GM23338 (cell line): ENCODE measurements at regions not wholly inside any gene's neighbourhood (a gene's known extent, or its start where the extent isn't known, plus 50 kb on each side); places are given as distances from the start of the nearest gene placed in this dataset.

Experiments used
- ATAC-seq: fragments of 200-7000 bp; cut with Tn5 transposase; 3 replicates; pipeline ENCODE4 v1.9.1; 2020
- DNase-seq: peaks from one replicate; pipeline ENCODE4 v3.0.0-alpha.2; 2015; ENCODE audit warnings: low spot score
- H2AFZ ChIP-seq: fragments of 200-600 bp; sonication (generic); 2 replicates; pipeline ENCODE4 v1.8.0; 2016; ENCODE audit warnings: antibody characterized with exemption, mild to moderate bottlenecking, moderate library complexity
- H3F3A ChIP-seq: fragments of 200-600 bp; sonication (generic); replicated peaks from 2 replicates; pipeline ENCODE4 v1.8.0; 2017; ENCODE audit warnings: antibody characterized with exemption, mixed run types, low read depth
- H3K27ac ChIP-seq: fragments of 200-600 bp; sonication (generic); 2 replicates; pipeline ENCODE4 v1.6.1; 2016; ENCODE audit warnings: low read depth
- H3K27me3 ChIP-seq: fragments of 200-600 bp; sonication (generic); 2 replicates; pipeline ENCODE4 v1.8.0; 2016; ENCODE audit warnings: mild to moderate bottlenecking, mixed run types, moderate library complexity; ENCODE audit not compliant: insufficient read depth
- H3K36me3 ChIP-seq: fragments of 200-600 bp; sonication (generic); 2 replicates; pipeline ENCODE4 v1.8.0; 2016; ENCODE audit warnings: mild to moderate bottlenecking; ENCODE audit not compliant: insufficient read depth
- H3K4me1 ChIP-seq: fragments of 200-600 bp; sonication (generic); 2 replicates; pipeline ENCODE4 v1.8.0; 2016; ENCODE audit warnings: mild to moderate bottlenecking, moderate library complexity; ENCODE audit not compliant: insufficient read depth
- H3K4me2 ChIP-seq: fragments of 200-600 bp; sonication (generic); 2 replicates; pipeline ENCODE4 v1.7.1; 2017; ENCODE audit warnings: mixed run types
- H3K4me3 ChIP-seq: fragments of 200-600 bp; sonication (generic); 2 replicates; pipeline ENCODE4 v1.6.1; 2016; ENCODE audit warnings: mixed run types
- H3K79me2 ChIP-seq: fragments of 200-600 bp; sonication (generic); replicated peaks from 2 replicates; pipeline ENCODE4 v1.8.0; 2017; ENCODE audit warnings: mild to moderate bottlenecking; ENCODE audit not compliant: insufficient read depth
- H3K9me2 ChIP-seq: fragments of 200-600 bp; sonication (generic); 2 replicates; pipeline ENCODE4 v1.8.0; 2017; ENCODE audit not compliant: insufficient read depth
- H4K20me1 ChIP-seq: fragments of 200-600 bp; sonication (generic); replicated peaks from 2 replicates; pipeline ENCODE4 v1.8.0; 2017; ENCODE audit warnings: mild to moderate bottlenecking; ENCODE audit not compliant: insufficient read depth
- H3K27ac Mint-ChIP-seq: 2 replicates; pipeline ENCODE4 v1.8.0; 2020; ENCODE audit warnings: inconsistent platforms, mild to moderate bottlenecking, moderate library complexity, mixed read lengths
- H3K27me3 Mint-ChIP-seq: 3 replicates; pipeline ENCODE4 v1.8.0; 2022; ENCODE audit warnings: low read depth, mild to moderate bottlenecking, moderate library complexity, mixed read lengths, inconsistent platforms; ENCODE audit not compliant: insufficient read depth, poor library complexity
- H3K36me3 Mint-ChIP-seq: 3 replicates; pipeline ENCODE4 v1.8.0; 2021; ENCODE audit warnings: low read depth, mild to moderate bottlenecking, inconsistent platforms, moderate library complexity, mixed read lengths
- H3K4me1 Mint-ChIP-seq: 3 replicates; pipeline ENCODE4 v1.8.0; 2020; ENCODE audit warnings: mild to moderate bottlenecking, inconsistent platforms, mixed read lengths
- H3K4me3 Mint-ChIP-seq: 3 replicates; pipeline ENCODE4 v1.8.0; 2021; ENCODE audit warnings: moderate library complexity, mild to moderate bottlenecking, inconsistent platforms, mixed read lengths
- H3K9me3 Mint-ChIP-seq: 3 replicates; pipeline ENCODE4 v1.8.0; 2020; ENCODE audit warnings: moderate library complexity, mild to moderate bottlenecking, inconsistent platforms, mixed read lengths
- CREB1 ChIP-seq: fragments of 250-450 bp; sonication (Bioruptor Pico); IDR thresholded peaks from 2 replicates; pipeline ENCODE4 v1.5.0; 2020; ENCODE audit warnings: low read depth, mild to moderate bottlenecking, moderate library complexity
- EZH2phosphoT487 ChIP-seq: fragments of 200-600 bp; sonication (generic); IDR thresholded peaks from one replicate; pipeline ENCODE4 v1.8.1; 2018; ENCODE audit warnings: antibody characterized with exemption; ENCODE audit not compliant: unreplicated experiment
- POLR2AphosphoS5 ChIP-seq: IDR thresholded peaks from 2 replicates; pipeline ENCODE4 v1.6.1; 2016; ENCODE audit warnings: antibody characterized with exemption, low read depth
- STAT1 ChIP-seq: IDR thresholded peaks from one replicate; pipeline ENCODE4 v1.6.1; 2016; ENCODE audit warnings: antibody characterized with exemption; ENCODE audit not compliant: unreplicated experiment
- ZNF114 ChIP-seq: fragments of 250-450 bp; sonication (Bioruptor Pico); IDR thresholded peaks from 2 replicates; pipeline ENCODE4 v1.5.0; 2020; ENCODE audit warnings: mild to moderate bottlenecking, moderate library complexity
- ZNF331 ChIP-seq: fragments of 250-450 bp; sonication (Bioruptor Pico); IDR thresholded peaks from 2 replicates; pipeline ENCODE4 v1.5.0; 2020; ENCODE audit warnings: low read depth, mild to moderate bottlenecking, moderate library complexity
- TF ChIP-seq, protein P1 (sequence below): IDR thresholded peaks from one replicate; pipeline ENCODE4 v1.6.1; 2018; ENCODE audit warnings: antibody characterized with exemption; ENCODE audit not compliant: unreplicated experiment
- TF ChIP-seq, protein P2 (sequence below), 2 experiments: fragments of 200-600 bp in 1 of 2; sonication (generic) in 1 of 2; conservative IDR thresholded peaks; 2 replicates each; pipeline versions ENCODE4 v1.5.1 to v1.6.1; 2016 to 2017; ENCODE audit warnings: antibody characterized with exemption in 2 of 2, low read depth in 2 of 2, mild to moderate bottlenecking in 2 of 2, moderate library complexity in 1 of 2
- TF ChIP-seq, protein P3 (sequence below): IDR thresholded peaks from 2 replicates; pipeline ENCODE4 v1.6.1; 2016; ENCODE audit warnings: antibody characterized with exemption

DNA sequence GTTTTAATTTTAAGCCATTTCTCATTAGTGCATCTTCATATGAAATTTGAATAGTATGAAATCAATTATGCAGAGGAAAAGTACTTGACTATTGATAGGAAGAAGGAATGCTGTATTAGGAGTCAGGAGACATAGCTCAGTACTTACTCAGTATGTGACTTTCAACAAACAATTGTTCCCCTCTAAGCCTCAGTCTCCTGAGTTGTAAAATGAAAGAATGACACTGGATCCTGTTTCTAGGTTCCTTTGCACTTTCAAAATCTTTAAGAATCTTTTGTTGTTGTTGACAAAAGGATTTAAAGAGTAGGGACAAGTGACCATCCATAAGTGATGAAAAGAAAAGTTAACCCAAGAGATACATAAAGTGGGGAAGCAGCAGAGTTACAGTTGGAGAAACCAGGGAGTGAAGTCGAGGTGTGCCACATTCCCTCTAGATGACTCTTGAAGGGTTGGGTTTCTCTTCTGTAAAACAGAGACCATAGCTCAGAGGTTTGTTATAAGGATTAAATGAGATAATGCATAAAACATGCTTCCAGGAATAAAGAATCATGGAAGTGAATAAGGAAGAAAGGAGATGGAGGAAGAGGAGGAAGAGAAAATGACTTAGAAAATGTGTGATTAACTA lies 105.7 kb upstream of the KCNJ15 start (continued):
- TF ChIP-seq, protein P1, sequence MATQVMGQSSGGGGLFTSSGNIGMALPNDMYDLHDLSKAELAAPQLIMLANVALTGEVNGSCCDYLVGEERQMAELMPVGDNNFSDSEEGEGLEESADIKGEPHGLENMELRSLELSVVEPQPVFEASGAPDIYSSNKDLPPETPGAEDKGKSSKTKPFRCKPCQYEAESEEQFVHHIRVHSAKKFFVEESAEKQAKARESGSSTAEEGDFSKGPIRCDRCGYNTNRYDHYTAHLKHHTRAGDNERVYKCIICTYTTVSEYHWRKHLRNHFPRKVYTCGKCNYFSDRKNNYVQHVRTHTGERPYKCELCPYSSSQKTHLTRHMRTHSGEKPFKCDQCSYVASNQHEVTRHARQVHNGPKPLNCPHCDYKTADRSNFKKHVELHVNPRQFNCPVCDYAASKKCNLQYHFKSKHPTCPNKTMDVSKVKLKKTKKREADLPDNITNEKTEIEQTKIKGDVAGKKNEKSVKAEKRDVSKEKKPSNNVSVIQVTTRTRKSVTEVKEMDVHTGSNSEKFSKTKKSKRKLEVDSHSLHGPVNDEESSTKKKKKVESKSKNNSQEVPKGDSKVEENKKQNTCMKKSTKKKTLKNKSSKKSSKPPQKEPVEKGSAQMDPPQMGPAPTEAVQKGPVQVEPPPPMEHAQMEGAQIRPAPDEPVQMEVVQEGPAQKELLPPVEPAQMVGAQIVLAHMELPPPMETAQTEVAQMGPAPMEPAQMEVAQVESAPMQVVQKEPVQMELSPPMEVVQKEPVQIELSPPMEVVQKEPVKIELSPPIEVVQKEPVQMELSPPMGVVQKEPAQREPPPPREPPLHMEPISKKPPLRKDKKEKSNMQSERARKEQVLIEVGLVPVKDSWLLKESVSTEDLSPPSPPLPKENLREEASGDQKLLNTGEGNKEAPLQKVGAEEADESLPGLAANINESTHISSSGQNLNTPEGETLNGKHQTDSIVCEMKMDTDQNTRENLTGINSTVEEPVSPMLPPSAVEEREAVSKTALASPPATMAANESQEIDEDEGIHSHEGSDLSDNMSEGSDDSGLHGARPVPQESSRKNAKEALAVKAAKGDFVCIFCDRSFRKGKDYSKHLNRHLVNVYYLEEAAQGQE: no peak
- TF ChIP-seq, protein P2, sequence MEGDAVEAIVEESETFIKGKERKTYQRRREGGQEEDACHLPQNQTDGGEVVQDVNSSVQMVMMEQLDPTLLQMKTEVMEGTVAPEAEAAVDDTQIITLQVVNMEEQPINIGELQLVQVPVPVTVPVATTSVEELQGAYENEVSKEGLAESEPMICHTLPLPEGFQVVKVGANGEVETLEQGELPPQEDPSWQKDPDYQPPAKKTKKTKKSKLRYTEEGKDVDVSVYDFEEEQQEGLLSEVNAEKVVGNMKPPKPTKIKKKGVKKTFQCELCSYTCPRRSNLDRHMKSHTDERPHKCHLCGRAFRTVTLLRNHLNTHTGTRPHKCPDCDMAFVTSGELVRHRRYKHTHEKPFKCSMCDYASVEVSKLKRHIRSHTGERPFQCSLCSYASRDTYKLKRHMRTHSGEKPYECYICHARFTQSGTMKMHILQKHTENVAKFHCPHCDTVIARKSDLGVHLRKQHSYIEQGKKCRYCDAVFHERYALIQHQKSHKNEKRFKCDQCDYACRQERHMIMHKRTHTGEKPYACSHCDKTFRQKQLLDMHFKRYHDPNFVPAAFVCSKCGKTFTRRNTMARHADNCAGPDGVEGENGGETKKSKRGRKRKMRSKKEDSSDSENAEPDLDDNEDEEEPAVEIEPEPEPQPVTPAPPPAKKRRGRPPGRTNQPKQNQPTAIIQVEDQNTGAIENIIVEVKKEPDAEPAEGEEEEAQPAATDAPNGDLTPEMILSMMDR (conservative IDR thresholded peaks at IDR 0.05; ENCODE audit: low read depth in 2 of 2): no peak
- TF ChIP-seq POLR2AphosphoS5: no peak

DNA sequence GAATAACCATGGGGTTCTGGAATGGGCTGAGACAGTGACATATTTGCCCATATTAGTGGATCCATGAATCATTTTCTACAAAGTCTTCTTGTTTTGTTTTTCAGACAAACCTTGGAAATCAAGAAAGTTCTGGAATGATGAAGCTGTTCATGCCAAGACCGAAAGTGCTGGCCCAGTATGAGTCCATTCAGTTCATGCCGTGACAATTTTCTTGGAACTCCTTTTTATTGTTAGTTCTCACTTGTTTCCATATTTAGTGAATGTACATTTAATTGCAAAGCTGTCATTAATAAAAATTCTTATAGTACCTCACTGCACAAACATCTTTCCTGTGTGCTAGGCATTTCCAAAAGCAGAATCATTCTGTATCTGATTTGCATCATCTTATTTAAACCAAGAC lies 100.6 kb upstream of the KCNJ15 start:
- TF ChIP-seq EZH2phosphoT487 (no peak), ZNF114 (CRISPR knock-in tag) (no peak), ZNF331 (CRISPR knock-in tag) (no peak), CREB1 (no peak), STAT1 (no peak), POLR2AphosphoS5 (no peak)
- TF ChIP-seq, protein P1: no peak
- TF ChIP-seq, protein P3, sequence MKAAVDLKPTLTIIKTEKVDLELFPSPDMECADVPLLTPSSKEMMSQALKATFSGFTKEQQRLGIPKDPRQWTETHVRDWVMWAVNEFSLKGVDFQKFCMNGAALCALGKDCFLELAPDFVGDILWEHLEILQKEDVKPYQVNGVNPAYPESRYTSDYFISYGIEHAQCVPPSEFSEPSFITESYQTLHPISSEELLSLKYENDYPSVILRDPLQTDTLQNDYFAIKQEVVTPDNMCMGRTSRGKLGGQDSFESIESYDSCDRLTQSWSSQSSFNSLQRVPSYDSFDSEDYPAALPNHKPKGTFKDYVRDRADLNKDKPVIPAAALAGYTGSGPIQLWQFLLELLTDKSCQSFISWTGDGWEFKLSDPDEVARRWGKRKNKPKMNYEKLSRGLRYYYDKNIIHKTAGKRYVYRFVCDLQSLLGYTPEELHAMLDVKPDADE: no peak
- ATAC-seq (no peak), DNase-seq (no peak)
- H3K36me3 Mint-ChIP-seq: no peaks in the 10 kb centered on the region
- no peaks in the 10 kb centered on the region for H3K36me3 ChIP-seq
- no peaks in the 10 kb centered on the region for H4K20me1 ChIP-seq
- no peak overlapping the region for H3K4me2 ChIP-seq
- no peaks in the 10 kb centered on the region for H3K9me3 Mint-ChIP-seq
- H3K4me1 Mint-ChIP-seq: no peaks in the 10 kb centered on the region
- no peak overlapping the region for H3K27ac ChIP-seq
- H3K4me3 Mint-ChIP-seq: no peak overlapping the region
- H3F3A ChIP-seq: no peaks in the 10 kb centered on the region
- no peaks in the 10 kb centered on the region for H3K27me3 ChIP-seq
- H2AFZ ChIP-seq: no peak overlapping the region
- H3K4me1 ChIP-seq: no peaks in the 10 kb centered on the region; the same call in 1 of the 2 replicates
- no peak overlapping the region for H3K27ac Mint-ChIP-seq
- H3K4me3 ChIP-seq: no peak overlapping the region
- H3K27me3 Mint-ChIP-seq: peaks cover 1% of the 10 kb centered on the region
- no peaks in the 10 kb centered on the region for H3K79me2 ChIP-seq
- H3K9me2 ChIP-seq: peaks cover 5% of the 10 kb centered on the region; the same call in 1 of the 2 replicates
